ENCODE measurements at regions not wholly inside any gene's neighbourhood (a gene's known extent, or its start where the extent isn't known, plus 50 kb on each side); places are given as distances from the start of the nearest gene placed in this dataset.
"Not testable (repeated sequence)": the region's sequence is repeated elsewhere in the genome, so short reads cannot be mapped to it uniquely, and the experiment has no call there.

GRCh38 chr5:130455175-130455574, 550.9 kb downstream of the CHSY3 start:
- intact Hi-C loops (cut with DNase I) = no loop called here
- no peak overlapping the region for H3K4me3 ChIP-seq (ENCODE audit: low read length)
- no peaks in the 10 kb centered on the region for H3K4me1 ChIP-seq (ENCODE audit: control insufficient read depth, insufficient read depth, low read length)
- DNase-seq (no peak), ATAC-seq (no peak)
- H3K27me3 ChIP-seq (ENCODE audit: control insufficient read depth, insufficient read depth) = no peaks in the 10 kb centered on the region
- no peak overlapping the region for H3K27ac ChIP-seq (ENCODE audit: low read length)
- H3K9me3 ChIP-seq (ENCODE audit: control insufficient read depth, low read length) = no peaks in the 10 kb centered on the region
- 87% methylated on average over 2 of the region's 2 CpGs for WGBS

GRCh38 chr5:130452744-130453143, 548.5 kb downstream of the CHSY3 start:
- Histone ChIP-seq H3K9me3 (ENCODE audit: control insufficient read depth, low read length) (no peaks in the 10 kb centered on the region), H3K4me1 (ENCODE audit: control insufficient read depth, insufficient read depth, low read length) (no peaks in the 10 kb centered on the region), H3K4me3 (ENCODE audit: low read length) (no peak overlapping the region), H3K27ac (ENCODE audit: low read length) (no peak overlapping the region), H3K27me3 (ENCODE audit: control insufficient read depth, insufficient read depth) (no peaks in the 10 kb centered on the region)
- no peak for ATAC-seq
- intact Hi-C loops (cut with DNase I) = no loop called here
- no peak for DNase-seq
- 88% methylated on average over 1 of the region's 1 CpG for WGBS

GRCh38 chr5:130436430-130436829, 532.2 kb downstream of the CHSY3 start:
- ATAC-seq = no peak
- Histone ChIP-seq H3K9me3 (ENCODE audit: control insufficient read depth, low read length) (peaks cover 6% of the 10 kb centered on the region), H3K4me3 (ENCODE audit: low read length) (no peak overlapping the region), H3K27me3 (ENCODE audit: control insufficient read depth, insufficient read depth) (no peaks in the 10 kb centered on the region), H3K27ac (ENCODE audit: low read length) (no peak overlapping the region), H3K4me1 (ENCODE audit: control insufficient read depth, insufficient read depth, low read length) (no peaks in the 10 kb centered on the region)
- WGBS = 51% methylated on average over 1 of the region's 1 CpG
- no peak for DNase-seq
- intact Hi-C loops (cut with DNase I) = no loop called here

DNA sequence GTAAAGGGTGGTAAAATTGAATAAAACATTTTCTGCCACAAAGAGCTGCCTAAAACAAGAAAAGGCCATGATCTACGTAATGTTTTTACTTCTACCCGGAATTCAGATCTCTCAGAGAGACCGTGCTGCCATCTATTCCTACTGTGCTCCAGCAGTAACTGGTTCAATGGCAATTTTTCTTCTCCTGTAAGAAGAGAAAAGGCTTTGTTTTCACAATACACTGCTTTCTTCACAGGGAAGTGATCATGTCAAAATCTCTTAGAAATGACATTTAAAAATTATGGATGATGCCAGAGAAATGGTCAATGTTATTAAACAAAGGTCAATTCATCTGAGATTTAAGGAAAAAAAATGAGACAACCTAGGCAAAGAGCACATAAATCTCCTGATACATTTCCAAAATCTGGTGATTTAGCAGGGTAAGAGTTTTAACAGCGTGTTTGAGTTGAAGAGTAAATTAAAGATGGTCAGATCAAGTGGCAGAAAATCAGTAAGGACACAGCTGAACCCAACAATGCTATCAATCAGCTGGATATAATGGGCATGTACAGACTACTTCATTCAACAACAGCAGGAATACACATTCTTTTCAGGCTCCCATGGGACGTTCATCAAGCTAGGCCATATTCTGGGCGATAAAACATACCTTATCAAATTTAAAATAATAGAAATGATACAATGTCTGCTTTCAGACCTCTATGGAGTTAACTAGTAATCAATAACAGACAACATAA, 523.1 kb downstream of the CHSY3 start:
- no peak for ATAC-seq
- Histone ChIP-seq H3K9me3 (ENCODE audit: control insufficient read depth, low read length) (no peaks in the 10 kb centered on the region), H3K27ac (ENCODE audit: low read length) (no peak overlapping the region), H3K4me3 (ENCODE audit: low read length) (no peak overlapping the region), H3K27me3 (ENCODE audit: control insufficient read depth, insufficient read depth) (no peaks in the 10 kb centered on the region), H3K4me1 (ENCODE audit: control insufficient read depth, insufficient read depth, low read length) (no peaks in the 10 kb centered on the region)
- intact Hi-C loops (cut with DNase I) = no loop called here
- WGBS = 78% methylated on average over 6 of the region's 6 CpGs
- DNase-seq = no peak

GRCh38 chr5:130425424-130425823, 521.2 kb downstream of the CHSY3 start:
- Histone ChIP-seq H3K4me3 (ENCODE audit: low read length) (no peak overlapping the region), H3K9me3 (ENCODE audit: control insufficient read depth, low read length) (no peaks in the 10 kb centered on the region), H3K27me3 (ENCODE audit: control insufficient read depth, insufficient read depth) (no peaks in the 10 kb centered on the region), H3K4me1 (ENCODE audit: control insufficient read depth, insufficient read depth, low read length) (no peaks in the 10 kb centered on the region), H3K27ac (ENCODE audit: low read length) (no peak overlapping the region)
- no peak for ATAC-seq
- WGBS = 71% methylated on average over 2 of the region's 2 CpGs
- DNase-seq = no peak
- intact Hi-C loops (cut with DNase I) = no loop called here

GRCh38 chr5:130424341-130424740, 520.1 kb downstream of the CHSY3 start:
- ATAC-seq (no peak), DNase-seq (no peak)
- H3K9me3 ChIP-seq (ENCODE audit: control insufficient read depth, low read length) = no peaks in the 10 kb centered on the region
- H3K27ac ChIP-seq (ENCODE audit: low read length) = no peak overlapping the region
- no peaks in the 10 kb centered on the region for H3K4me1 ChIP-seq (ENCODE audit: control insufficient read depth, insufficient read depth, low read length)
- H3K27me3 ChIP-seq (ENCODE audit: control insufficient read depth, insufficient read depth) = no peaks in the 10 kb centered on the region
- WGBS = 20% methylated on average over 2 of the region's 2 CpGs
- intact Hi-C loops (cut with DNase I) = no loop called here
- H3K4me3 ChIP-seq (ENCODE audit: low read length) = no peak overlapping the region

DNA sequence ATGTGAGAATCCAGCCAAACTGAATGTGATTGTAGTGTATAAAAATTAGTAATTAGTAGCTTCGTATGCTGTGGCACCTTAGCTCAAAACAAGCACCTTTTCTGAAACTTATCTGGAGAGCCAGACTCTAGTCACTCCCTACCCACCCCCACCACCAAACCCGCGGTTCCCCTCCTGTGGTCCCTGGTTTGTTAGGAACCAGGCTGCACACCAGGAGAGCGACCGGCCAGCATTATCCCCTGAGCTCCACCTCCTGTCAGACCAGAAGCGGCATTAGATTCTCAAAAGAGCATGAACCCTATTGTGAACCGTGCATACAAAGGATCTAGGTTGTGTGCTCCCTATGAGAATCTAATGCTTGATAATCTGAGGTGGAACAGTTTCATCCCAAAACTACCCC, 498.6 kb downstream of the CHSY3 start:
- intact Hi-C loops (cut with DNase I) = no loop called here
- H3K4me3 ChIP-seq (ENCODE audit: low read length) = no peak overlapping the region
- WGBS = 44% methylated on average over 7 of the region's 7 CpGs
- DNase-seq = no peak
- no peaks in the 10 kb centered on the region for H3K4me1 ChIP-seq (ENCODE audit: control insufficient read depth, insufficient read depth, low read length)
- H3K27ac ChIP-seq (ENCODE audit: low read length) = no peak overlapping the region
- no peak for ATAC-seq
- no peaks in the 10 kb centered on the region for H3K27me3 ChIP-seq (ENCODE audit: control insufficient read depth, insufficient read depth)
- H3K9me3 ChIP-seq (ENCODE audit: control insufficient read depth, low read length) = no peaks in the 10 kb centered on the region

GRCh38 chr5:130400091-130400490, 495.8 kb downstream of the CHSY3 start:
- H3K9me3 ChIP-seq (ENCODE audit: control insufficient read depth, low read length) = no peaks in the 10 kb centered on the region
- ATAC-seq = no peak
- no peaks in the 10 kb centered on the region for H3K27me3 ChIP-seq (ENCODE audit: control insufficient read depth, insufficient read depth)
- DNase-seq = no peak
- H3K4me1 ChIP-seq (ENCODE audit: control insufficient read depth, insufficient read depth, low read length) = no peaks in the 10 kb centered on the region
- H3K4me3 ChIP-seq (ENCODE audit: low read length) = no peak overlapping the region
- no peak overlapping the region for H3K27ac ChIP-seq (ENCODE audit: low read length)
- intact Hi-C loops (cut with DNase I) = no loop called here

DNA sequence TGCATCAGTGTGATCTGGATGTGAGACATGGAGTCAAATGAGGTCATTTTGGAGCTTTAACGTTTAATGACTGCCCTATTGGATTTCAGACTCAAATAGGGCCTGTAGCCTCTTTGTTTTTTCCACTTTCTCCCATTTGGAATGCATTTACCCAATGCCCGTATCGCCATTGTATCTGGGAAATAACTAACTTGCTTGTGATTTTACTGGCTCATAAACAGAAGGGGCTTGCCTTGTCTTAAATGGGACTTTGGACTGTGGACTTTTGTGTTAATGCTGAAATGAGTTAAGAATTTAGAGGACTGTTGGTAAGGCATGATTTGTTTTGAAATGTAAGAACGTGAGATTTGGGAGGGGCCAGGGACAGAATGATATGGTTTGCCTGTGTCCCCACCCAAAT, 494.6 kb downstream of the CHSY3 start:
- Histone ChIP-seq H3K4me1 (ENCODE audit: control insufficient read depth, insufficient read depth, low read length) (no peaks in the 10 kb centered on the region), H3K27ac (ENCODE audit: low read length) (no peak overlapping the region), H3K4me3 (ENCODE audit: low read length) (no peak overlapping the region), H3K9me3 (ENCODE audit: control insufficient read depth, low read length) (no peaks in the 10 kb centered on the region), H3K27me3 (ENCODE audit: control insufficient read depth, insufficient read depth) (no peaks in the 10 kb centered on the region)
- WGBS = 86% methylated on average over 4 of the region's 4 CpGs
- DNase-seq (no peak), ATAC-seq (no peak)
- intact Hi-C loops (cut with DNase I) = no loop called here

GRCh38 chr5:130397727-130398126, 493.5 kb downstream of the CHSY3 start:
- intact Hi-C loops (cut with DNase I); H3K4me3 ChIP-seq (ENCODE audit: low read length); DNase-seq; H3K27me3 ChIP-seq (ENCODE audit: control insufficient read depth, insufficient read depth); H3K27ac ChIP-seq (ENCODE audit: low read length); H3K9me3 ChIP-seq (ENCODE audit: control insufficient read depth, low read length); H3K4me1 ChIP-seq (ENCODE audit: control insufficient read depth, insufficient read depth, low read length); ATAC-seq: not testable (repeated sequence)
- WGBS = 73% methylated on average over 1 of the region's 1 CpG

- intact Hi-C loops (cut with DNase I) = no loop called here
- ATAC-seq (no peak), DNase-seq (no peak)
- no peaks in the 10 kb centered on the region for H3K27me3 ChIP-seq (ENCODE audit: control insufficient read depth, insufficient read depth)
- no peaks in the 10 kb centered on the region for H3K4me1 ChIP-seq (ENCODE audit: control insufficient read depth, insufficient read depth, low read length)
- no peak overlapping the region for H3K27ac ChIP-seq (ENCODE audit: low read length)
- H3K9me3 ChIP-seq (ENCODE audit: control insufficient read depth, low read length) = no peaks in the 10 kb centered on the region
- 84% methylated on average over 2 of the region's 2 CpGs for WGBS
- H3K4me3 ChIP-seq (ENCODE audit: low read length) = no peak overlapping the region
Observed at GRCh38 chr5:130397132-130397531, 492.9 kb downstream of the CHSY3 start.

GRCh38 chr5:130391727-130392264, 487.5 kb downstream of the CHSY3 start:
- H3K4me3 ChIP-seq (ENCODE audit: low read length); H3K27ac ChIP-seq (ENCODE audit: low read length); H3K4me1 ChIP-seq (ENCODE audit: control insufficient read depth, insufficient read depth, low read length); H3K27me3 ChIP-seq (ENCODE audit: control insufficient read depth, insufficient read depth); H3K9me3 ChIP-seq (ENCODE audit: control insufficient read depth, low read length); ATAC-seq; DNase-seq; intact Hi-C loops (cut with DNase I): not testable (repeated sequence)
- 74% methylated on average over 3 of the region's 3 CpGs for WGBS
